A549 (cell line): ENCODE measurements at regions not wholly inside any gene's neighbourhood (a gene's known extent, or its start where the extent isn't known, plus 50 kb on each side); places are given as distances from the start of the nearest gene placed in this dataset.

Experiments used
- CHD2 ChIP-seq: fragments of 150-350 bp; IDR thresholded peaks from 2 replicates; pipeline ENCODE4 v1.6.1; 2014; ENCODE audit warnings: low read length; ENCODE audit not compliant: partially characterized antibody
- FOSL2 ChIP-seq, 2 experiments: fragments of 450-650 bp in 1 of 2; fragments of >200 bp in 1 of 2; sonication (Bioruptor Twin) in 1 of 2; formaldehyde crosslinking; IDR thresholded peaks; 2 replicates each; pipeline versions ENCODE4 v1.5.0 to v1.6.1; 2016 to 2020; ENCODE audit warnings: mild to moderate bottlenecking in 1 of 2, moderate library complexity in 1 of 2
- MAFK ChIP-seq: fragments of 450-650 bp; IDR thresholded peaks from 2 replicates; pipeline ENCODE4 v1.6.1; 2014; ENCODE audit not compliant: partially characterized antibody
- NFE2L2 ChIP-seq: fragments of 150-350 bp; conservative IDR thresholded peaks from 2 replicates; pipeline ENCODE4 v1.6.1; 2014; ENCODE audit warnings: low read length
- POLR2A ChIP-seq: IDR thresholded peaks from 2 replicates; pipeline ENCODE4 v1.6.1; 2012; ENCODE audit warnings: mild to moderate bottlenecking, low read length
- RAD21 ChIP-seq, 2 experiments: fragments of >200 bp in 1 of 2; sonication (Bioruptor Twin) in 1 of 2; formaldehyde crosslinking in 1 of 2; IDR thresholded peaks in 1 of 2; conservative IDR thresholded peaks in 1 of 2; 2 replicates in 1 of 2; 3 replicates in 1 of 2; pipeline ENCODE4 v1.6.1; 2012 to 2018; ENCODE audit warnings: inconsistent platforms in 1 of 2
- RFX5 ChIP-seq: fragments of 450-650 bp; IDR thresholded peaks from 2 replicates; pipeline ENCODE4 v1.7.1; 2014; ENCODE audit warnings: antibody characterized with exemption, mild to moderate bottlenecking, moderate library complexity
- SMC3 ChIP-seq: fragments of >200 bp; sonication (Bioruptor Twin); formaldehyde crosslinking; IDR thresholded peaks from 3 replicates; pipeline ENCODE4 v1.6.1; 2018; ENCODE audit warnings: inconsistent platforms
- TF ChIP-seq, protein P1 (sequence below): fragments of >200 bp; sonication (Bioruptor Twin); formaldehyde crosslinking; IDR thresholded peaks from 3 replicates; pipeline ENCODE4 v1.5.1; 2016
- TF ChIP-seq, protein P2 (sequence below): IDR thresholded peaks from 2 replicates; pipeline ENCODE4 v1.6.1; 2012
- TF ChIP-seq, protein P3 (sequence below): fragments of 200-600 bp; sonication (generic); IDR thresholded peaks from 2 replicates; pipeline ENCODE4 v1.6.1; 2016; ENCODE audit warnings: antibody characterized with exemption, mild to moderate bottlenecking, moderate library complexity

DNA sequence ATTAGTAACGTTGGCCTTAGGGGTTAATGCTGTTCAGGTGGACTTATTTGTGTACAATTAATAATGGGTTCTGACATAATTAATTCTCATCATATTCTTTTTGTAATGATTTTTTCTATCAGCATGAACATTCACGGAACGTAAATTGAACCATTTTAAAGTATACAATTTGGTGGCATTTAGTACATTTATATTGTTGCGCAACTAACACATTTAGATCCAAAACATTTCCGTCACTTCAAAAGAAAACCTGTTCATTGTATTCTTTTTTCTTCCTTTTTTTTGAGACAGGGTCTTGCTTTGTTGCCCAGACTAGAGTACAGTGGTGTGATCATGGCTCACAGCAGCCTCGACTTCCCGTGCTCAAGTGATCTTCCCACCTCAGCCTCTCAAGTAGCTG is 65.8 kb downstream of the BOD1L2 start:
- TF ChIP-seq, protein P1, sequence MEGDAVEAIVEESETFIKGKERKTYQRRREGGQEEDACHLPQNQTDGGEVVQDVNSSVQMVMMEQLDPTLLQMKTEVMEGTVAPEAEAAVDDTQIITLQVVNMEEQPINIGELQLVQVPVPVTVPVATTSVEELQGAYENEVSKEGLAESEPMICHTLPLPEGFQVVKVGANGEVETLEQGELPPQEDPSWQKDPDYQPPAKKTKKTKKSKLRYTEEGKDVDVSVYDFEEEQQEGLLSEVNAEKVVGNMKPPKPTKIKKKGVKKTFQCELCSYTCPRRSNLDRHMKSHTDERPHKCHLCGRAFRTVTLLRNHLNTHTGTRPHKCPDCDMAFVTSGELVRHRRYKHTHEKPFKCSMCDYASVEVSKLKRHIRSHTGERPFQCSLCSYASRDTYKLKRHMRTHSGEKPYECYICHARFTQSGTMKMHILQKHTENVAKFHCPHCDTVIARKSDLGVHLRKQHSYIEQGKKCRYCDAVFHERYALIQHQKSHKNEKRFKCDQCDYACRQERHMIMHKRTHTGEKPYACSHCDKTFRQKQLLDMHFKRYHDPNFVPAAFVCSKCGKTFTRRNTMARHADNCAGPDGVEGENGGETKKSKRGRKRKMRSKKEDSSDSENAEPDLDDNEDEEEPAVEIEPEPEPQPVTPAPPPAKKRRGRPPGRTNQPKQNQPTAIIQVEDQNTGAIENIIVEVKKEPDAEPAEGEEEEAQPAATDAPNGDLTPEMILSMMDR, result no peak
- TF ChIP-seq, protein P2, sequence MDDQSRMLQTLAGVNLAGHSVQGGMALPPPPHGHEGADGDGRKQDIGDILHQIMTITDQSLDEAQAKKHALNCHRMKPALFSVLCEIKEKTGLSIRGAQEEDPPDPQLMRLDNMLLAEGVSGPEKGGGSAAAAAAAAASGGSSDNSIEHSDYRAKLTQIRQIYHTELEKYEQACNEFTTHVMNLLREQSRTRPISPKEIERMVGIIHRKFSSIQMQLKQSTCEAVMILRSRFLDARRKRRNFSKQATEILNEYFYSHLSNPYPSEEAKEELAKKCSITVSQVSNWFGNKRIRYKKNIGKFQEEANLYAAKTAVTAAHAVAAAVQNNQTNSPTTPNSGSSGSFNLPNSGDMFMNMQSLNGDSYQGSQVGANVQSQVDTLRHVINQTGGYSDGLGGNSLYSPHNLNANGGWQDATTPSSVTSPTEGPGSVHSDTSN, result no peak
- TF ChIP-seq MAFK (no peak), RFX5 (no peak), POLR2A (no peak), SMC3 (no peak), CHD2 (no peak), FOSL2 (IDR thresholded peaks at IDR 0.05) (no peak), FOSL2 (CRISPR knock-in tag; IDR thresholded peaks at IDR 0.05) (no peak), RAD21 (conservative IDR thresholded peaks at IDR 0.05 in 1 of 2, IDR thresholded peaks at IDR 0.05 in 1 of 2) (no peak), NFE2L2 (no peak)
- TF ChIP-seq, protein P3, sequence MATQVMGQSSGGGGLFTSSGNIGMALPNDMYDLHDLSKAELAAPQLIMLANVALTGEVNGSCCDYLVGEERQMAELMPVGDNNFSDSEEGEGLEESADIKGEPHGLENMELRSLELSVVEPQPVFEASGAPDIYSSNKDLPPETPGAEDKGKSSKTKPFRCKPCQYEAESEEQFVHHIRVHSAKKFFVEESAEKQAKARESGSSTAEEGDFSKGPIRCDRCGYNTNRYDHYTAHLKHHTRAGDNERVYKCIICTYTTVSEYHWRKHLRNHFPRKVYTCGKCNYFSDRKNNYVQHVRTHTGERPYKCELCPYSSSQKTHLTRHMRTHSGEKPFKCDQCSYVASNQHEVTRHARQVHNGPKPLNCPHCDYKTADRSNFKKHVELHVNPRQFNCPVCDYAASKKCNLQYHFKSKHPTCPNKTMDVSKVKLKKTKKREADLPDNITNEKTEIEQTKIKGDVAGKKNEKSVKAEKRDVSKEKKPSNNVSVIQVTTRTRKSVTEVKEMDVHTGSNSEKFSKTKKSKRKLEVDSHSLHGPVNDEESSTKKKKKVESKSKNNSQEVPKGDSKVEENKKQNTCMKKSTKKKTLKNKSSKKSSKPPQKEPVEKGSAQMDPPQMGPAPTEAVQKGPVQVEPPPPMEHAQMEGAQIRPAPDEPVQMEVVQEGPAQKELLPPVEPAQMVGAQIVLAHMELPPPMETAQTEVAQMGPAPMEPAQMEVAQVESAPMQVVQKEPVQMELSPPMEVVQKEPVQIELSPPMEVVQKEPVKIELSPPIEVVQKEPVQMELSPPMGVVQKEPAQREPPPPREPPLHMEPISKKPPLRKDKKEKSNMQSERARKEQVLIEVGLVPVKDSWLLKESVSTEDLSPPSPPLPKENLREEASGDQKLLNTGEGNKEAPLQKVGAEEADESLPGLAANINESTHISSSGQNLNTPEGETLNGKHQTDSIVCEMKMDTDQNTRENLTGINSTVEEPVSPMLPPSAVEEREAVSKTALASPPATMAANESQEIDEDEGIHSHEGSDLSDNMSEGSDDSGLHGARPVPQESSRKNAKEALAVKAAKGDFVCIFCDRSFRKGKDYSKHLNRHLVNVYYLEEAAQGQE, result no peak
